LHCN-M2 (cell line): ENCODE measurements at regions not wholly inside any gene's neighbourhood (a gene's known extent, or its start where the extent isn't known, plus 50 kb on each side); places are given as distances from the start of the nearest gene placed in this dataset.
"Not testable (repeated sequence)": the region's sequence is repeated elsewhere in the genome, so short reads cannot be mapped to it uniquely, and the experiment has no call there.

ENCODE experiments used
- DNase-seq: peaks from one replicate; pipeline ENCODE4 v3.0.0-alpha.2; 2012; ENCODE audit warnings: low read depth

DNA sequence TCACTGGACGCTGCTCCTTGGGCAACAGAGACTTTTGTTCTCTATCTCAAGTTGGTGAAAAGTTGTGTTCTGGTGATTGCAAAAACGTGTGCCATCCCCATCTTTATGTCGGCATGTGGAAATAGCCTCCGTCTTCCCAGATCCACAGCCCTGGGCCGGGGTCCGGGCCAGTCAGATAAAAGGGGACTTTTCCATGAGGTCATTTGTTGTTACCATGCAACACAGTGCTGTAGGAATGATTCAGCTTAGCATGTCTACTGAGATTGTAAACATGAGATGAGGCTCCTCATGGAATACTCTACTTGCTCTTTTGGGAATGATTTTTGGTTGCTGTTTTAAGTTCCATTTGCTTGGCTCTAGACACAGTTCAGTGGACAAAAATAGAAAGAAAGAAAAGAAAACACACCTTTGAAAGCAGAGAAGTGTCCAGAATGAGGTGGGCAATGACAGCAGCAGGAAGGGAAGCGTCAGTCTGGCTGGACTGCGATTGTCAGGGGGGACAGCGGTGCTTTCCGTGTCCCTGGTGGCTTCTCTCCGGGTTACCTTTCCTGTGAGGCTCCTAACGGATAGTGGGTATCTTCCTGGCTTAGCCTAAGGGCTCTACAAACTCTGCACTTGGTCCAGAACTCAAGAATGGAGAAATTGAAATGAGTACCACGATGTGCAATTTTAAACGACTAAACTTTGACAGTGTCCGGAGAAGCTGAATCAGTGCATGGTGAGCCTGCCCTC is 91.6 kb downstream of the TEX29 start:
- no peak for DNase-seq

GRCh38 chr13:111413407-111414187 is 93.2 kb downstream of the TEX29 start:
- DNase-seq = no peak

- no peak for DNase-seq
These were observed 93.9 kb downstream of the TEX29 start for GRCh38 chr13:111414341-111414740.

DNA sequence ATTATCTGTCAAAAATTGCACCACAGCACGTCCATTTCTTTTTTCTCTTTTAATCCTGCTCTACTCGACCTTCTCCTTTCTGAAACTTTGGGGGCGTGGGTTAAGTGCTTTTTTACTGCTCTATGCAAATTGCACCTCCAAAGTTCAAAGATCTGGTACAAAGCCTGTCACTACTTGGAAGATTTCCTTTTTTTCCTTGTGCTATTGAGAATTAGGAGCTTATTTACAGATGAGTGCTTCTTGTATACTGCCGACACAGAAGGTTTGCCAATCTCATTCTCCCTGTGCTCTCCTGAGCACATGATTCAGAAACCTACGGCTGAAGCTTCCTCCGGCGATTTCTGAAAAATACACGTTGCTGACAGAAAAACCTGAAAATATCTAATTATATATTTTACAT is 94.8 kb downstream of the TEX29 start:
- no peak for DNase-seq

DNA sequence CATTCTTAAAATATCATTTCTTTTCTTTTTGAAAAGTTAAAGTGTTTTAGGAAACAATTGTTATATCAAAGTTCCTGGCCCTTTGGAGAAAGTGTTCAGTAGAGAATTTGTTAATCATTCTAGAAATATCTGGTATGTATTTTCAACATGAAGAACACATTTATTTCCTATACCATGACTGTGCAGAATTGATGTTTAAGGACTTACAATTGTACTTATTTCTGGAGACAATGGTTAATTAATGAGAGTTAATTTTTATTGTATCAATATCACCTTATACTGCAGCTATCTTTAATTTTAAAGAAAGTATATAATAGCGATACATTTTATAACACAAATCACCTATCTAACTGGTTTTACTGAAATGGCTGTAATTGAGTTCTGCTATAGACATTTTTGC is 95.3 kb downstream of the TEX29 start:
- no peak for DNase-seq

DNA sequence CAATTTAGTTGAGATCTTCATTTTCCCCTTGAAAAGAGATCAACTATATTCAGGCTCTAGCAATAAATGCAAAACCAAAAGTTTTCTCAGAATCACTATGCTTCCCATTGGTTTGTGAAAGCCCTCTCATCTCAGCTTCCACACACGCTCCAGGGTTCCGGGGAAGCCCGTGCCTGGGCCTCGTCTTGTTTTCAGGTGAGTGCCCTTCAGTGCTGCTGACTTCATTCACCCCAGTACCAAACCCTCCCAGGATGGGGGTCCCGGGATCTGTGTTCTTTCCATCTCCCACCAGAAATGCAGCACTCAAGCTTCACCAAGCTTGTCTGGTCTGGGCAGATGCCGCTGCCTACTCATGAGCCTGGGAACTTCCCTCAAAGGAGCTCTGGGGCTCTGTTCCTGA is 97.7 kb downstream of the TEX29 start:
- no peak for DNase-seq

- no peak for DNase-seq
These were observed 99.9 kb downstream of the TEX29 start for GRCh38 chr13:111420113-111420876.

- no peak for DNase-seq
These were observed 100.8 kb downstream of the TEX29 start for GRCh38 chr13:111421216-111421615.

DNA sequence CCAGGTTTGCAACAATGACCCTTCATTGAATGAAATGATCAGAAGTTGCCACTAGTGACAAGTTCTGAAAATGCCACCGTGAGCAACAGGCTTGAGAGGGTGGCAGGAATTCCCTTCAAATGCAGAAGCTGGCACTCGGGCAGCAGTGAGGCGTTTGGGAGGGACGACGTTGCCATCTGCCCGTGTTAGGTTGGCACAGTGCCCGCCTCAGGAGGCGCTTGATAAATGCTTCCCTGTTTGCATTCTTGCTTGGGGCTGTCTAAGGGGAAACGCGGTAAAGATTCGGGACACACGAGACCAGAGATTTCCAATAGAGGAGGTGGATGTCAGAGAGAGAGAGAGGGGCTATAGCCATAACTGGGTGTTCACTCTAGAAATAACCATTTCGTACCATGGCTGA is 101.9 kb downstream of the TEX29 start:
- DNase-seq = no peak

DNA sequence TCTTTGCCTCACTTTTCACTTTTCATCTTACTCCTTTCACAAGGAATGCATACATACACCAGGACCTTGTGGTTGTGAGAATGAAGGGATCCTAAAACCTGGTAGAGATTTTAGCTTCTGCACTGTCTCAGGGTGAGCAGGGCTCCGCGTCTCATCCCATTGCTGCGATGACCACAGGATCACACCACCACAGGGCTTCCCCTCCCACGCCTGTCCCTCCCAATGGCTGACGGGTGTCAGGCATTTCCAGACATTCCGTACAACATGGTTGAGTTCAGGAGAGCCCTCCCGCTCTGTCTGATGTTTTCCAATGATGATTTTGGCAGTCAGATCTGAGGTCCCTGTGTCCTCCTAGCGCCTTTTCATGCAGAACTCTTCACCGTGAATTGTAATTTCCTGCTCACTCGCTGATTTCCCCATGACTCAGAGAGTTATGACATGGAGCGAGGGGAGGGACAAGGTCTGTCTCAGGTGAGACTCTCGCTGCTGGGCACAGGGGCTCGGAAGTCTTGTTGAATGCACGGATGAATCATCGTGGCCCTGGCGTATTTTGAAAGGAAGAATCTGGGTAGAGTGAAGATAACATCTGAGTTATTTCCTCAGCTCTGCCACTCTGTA is 102.8 kb downstream of the TEX29 start:
- no peak for DNase-seq

DNA sequence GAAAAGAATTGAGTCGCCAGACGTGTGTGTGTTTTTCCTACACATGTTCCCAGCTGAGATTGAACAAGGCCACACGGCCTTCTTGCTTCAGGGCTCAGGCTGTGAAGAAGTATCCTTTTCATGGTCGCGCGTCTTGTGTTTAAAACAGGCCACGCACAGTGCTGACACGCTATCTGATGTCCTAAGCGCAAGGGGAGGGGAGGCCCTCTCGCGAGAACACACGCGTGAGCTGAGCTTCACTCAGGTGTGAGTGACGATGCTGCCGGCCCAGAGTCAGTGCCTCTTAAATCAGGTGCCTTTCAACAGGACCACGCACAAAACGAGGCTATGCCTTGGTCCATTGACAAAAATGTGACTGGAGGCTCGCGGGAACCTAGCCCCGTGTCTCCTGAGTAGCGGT is 103.7 kb downstream of the TEX29 start:
- no peak for DNase-seq

DNA sequence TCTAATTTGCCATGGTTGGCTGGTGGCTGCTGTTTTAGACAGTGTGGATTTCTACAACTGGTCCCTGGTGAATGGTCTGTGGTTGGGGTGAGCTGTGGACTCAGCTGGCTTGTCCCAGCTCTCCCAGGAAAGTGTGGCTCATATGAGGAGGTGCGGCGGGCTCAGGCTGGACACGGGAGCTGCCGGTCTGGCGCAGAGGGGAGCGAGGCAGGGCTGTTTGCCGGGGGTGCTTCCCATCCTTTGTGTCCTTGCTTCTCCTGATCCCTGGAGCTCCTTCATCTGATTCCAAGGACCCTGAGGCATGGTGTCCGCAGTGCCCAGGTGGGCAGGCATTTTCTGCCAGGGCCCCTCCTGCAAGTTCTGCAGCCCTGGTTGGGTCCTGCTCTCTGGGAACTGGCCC is 104.9 kb downstream of the TEX29 start:
- no peak for DNase-seq

GRCh38 chr13:111429064-111429558 is 108.7 kb downstream of the TEX29 start:
- peak; percentile 22 for DNase-seq

GRCh38 chr13:111431206-111431605 is 110.8 kb downstream of the TEX29 start:
- DNase-seq = no peak

- DNase-seq = no peak
These were observed 114.2 kb downstream of the TEX29 start for GRCh38 chr13:111434578-111435159.

DNA sequence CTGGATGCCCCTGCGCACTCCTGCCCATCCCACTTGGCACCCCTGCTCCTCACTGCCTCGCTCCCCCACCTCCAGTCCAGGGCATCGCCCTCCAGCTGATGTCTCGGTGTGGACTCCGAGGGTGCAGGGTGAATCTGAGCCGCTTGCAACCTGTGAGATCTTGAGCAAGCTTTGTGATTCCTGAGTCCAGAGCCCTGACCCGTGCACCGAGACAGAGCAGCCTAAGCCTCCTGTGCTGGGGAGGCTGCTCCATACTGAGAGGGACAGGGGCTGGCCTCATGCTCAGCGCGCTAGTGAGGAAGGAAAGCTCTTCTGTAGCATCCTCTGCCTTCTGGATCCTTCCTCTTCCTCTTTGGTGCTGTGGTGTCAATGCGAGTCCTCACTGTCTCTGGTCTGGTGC is 116.0 kb downstream of the TEX29 start:
- DNase-seq = no peak

DNA sequence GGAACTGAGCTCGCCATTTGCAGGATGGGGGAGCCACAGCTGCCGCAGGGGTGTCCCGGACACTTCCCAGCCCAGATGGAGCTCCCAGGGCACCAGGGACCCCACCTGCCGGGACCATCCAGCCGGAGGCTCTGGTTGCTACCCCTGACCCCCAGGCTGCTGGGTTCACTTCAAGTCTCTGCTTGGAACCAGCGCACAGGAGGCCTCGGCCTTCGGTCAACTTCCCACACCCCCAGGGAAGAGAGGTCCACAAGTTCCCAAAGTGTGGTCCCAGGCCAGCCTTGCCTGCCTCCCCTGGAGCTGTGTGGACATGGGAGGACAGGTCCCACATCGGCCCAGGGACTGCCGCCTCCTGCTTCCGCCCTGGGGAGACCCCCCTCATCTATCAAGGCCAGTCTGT is 117.0 kb downstream of the TEX29 start:
- no peak for DNase-seq

DNA sequence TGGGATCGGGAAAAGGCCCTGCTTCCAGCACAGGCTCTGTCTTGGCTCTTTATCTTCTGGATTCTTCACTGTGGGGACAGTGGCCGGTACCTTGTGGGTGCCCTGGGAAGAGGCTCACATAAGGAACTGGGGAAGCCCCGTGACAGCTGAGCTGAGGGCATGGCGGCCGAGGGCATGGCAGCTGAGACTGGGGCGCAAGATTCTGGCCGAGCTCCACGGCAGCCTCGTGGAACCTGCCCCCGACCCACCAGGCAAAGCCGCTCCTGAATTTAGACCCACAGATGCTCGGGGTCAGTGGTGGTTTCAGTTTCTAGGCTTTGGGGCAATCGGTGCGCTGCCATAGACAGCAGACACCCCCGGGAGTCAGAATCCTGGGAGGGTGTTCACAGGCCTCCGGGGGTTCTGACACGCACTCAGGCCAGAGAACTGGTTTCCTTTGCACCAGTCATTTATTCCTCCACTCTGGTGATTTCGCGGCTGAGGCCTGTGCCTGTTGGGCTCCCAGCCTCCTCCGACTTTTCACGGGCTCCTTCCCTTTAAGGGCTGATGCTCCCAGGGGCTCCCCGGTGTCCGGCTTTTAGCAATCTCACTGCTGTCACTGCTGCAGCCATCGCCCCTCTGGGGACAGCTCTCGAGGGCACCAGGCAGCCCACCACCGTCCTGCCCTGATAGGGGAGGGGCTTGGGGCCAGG is 117.6 kb downstream of the TEX29 start:
- DNase-seq = no peak

GRCh38 chr13:111440492-111440891 is 120.0 kb downstream of the TEX29 start:
- DNase-seq = not testable (repeated sequence)

GRCh38 chr13:111443981-111444380 is 123.5 kb downstream of the TEX29 start:
- no peak for DNase-seq

DNA sequence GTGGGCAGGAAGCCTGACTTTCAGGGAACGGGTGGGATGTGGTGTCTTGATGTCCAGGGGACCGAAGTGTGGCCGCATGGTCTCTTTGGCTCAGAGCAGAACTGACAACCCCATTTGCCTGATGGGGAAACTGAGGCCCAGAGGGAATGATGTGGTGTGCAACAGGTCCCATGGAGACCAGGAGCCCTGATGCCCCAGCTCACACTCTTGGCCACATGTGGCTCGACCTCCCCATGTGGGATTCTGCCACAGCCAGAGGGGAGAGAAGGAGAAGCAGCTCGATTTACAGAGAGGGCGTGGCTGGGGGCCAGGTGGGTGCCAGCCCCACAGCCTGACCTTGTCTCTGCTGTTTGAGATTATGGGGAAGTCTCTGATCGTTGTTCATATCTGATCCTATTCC is 128.1 kb downstream of the TEX29 start:
- no peak for DNase-seq
